ENCODE measurements at regions not wholly inside any gene's neighbourhood (a gene's known extent, or its start where the extent isn't known, plus 50 kb on each side); places are given as distances from the start of the nearest gene placed in this dataset.

DNA sequence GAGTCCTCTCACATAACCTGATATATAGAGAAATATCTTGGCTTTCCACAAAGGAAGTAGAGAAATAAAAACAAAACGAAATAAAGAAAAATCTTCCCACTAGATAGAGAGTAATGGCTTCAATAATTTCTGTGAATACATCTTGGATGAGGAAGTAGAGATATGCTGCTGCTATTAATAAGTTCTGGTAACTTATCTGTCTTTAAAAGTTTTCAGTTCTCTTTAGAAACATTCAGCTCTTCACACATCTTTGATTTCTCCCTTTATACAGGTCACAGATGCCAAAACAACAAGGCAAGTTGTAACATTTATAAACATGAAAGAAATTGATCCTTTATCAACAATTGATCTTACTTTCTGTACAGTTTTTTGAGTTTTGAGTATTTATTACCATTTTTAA lies 615.8 kb downstream of the TRAM1L1 start:
- Mint-ChIP-seq H3K9me3 (ENCODE audit: unreplicated experiment) (no peaks in the 10 kb centered on the region), H3K27me3 (ENCODE audit: insufficient read depth, unreplicated experiment) (peaks cover 65% of the 10 kb centered on the region), H3K36me3 (ENCODE audit: insufficient read depth, unreplicated experiment) (no peaks in the 10 kb centered on the region), H3K4me1 (ENCODE audit: insufficient read depth, unreplicated experiment) (no peaks in the 10 kb centered on the region), H3K27ac (ENCODE audit: low read depth, unreplicated experiment) (no peak overlapping the region), H3K4me3 (ENCODE audit: unreplicated experiment) (no peak overlapping the region)
- ChIA-PET POLR2A (no interaction called here), CTCF (no interaction called here)
- TF ChIP-seq, protein P1, sequence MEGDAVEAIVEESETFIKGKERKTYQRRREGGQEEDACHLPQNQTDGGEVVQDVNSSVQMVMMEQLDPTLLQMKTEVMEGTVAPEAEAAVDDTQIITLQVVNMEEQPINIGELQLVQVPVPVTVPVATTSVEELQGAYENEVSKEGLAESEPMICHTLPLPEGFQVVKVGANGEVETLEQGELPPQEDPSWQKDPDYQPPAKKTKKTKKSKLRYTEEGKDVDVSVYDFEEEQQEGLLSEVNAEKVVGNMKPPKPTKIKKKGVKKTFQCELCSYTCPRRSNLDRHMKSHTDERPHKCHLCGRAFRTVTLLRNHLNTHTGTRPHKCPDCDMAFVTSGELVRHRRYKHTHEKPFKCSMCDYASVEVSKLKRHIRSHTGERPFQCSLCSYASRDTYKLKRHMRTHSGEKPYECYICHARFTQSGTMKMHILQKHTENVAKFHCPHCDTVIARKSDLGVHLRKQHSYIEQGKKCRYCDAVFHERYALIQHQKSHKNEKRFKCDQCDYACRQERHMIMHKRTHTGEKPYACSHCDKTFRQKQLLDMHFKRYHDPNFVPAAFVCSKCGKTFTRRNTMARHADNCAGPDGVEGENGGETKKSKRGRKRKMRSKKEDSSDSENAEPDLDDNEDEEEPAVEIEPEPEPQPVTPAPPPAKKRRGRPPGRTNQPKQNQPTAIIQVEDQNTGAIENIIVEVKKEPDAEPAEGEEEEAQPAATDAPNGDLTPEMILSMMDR (IDR thresholded peaks at IDR 0.05; ENCODE audit: unreplicated experiment) = no peak
- intact Hi-C loops (cut with micrococcal nuclease) = no loop called here
- no peak for DNase-seq (ENCODE audit: unreplicated experiment)
- no TSS peak for BruUV-seq (replicated peaks)

DNA sequence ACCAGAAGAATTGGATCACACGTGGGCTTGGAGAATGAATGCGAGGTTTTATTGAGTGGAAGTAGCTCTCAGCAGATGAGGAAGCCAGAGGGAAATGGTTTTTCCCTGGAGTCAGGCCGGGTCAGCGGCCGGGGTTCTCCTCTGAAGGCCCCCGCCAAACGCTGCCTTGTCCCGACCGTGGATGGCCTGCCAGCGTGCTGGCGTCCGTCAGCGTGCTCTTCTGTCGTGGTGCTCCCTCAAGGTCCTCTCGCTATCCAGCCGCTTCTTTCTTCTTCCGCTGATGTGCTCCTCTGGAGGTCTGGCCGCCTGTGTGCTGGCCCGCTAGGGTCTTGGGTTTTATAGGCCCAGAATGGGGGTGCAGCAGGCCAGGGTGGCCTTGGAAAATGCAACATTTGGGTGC lies 632.2 kb downstream of the TRAM1L1 start:
- Mint-ChIP-seq H3K4me1 (ENCODE audit: insufficient read depth, unreplicated experiment) (no peaks in the 10 kb centered on the region), H3K27me3 (ENCODE audit: insufficient read depth, unreplicated experiment) (peaks cover 18% of the 10 kb centered on the region), H3K4me3 (ENCODE audit: unreplicated experiment) (no peak overlapping the region), H3K9me3 (ENCODE audit: unreplicated experiment) (no peaks in the 10 kb centered on the region), H3K27ac (ENCODE audit: low read depth, unreplicated experiment) (no peak overlapping the region), H3K36me3 (ENCODE audit: insufficient read depth, unreplicated experiment) (no peaks in the 10 kb centered on the region)
- TF ChIP-seq, protein P1 (IDR thresholded peaks at IDR 0.05; ENCODE audit: unreplicated experiment) = no peak
- BruUV-seq (replicated peaks) = no TSS peak
- DNase-seq (ENCODE audit: unreplicated experiment) = no peak
- CTCF ChIA-PET = no interaction called here
- POLR2A ChIA-PET = interaction anchor here (0.7 kb wide), 1 partner anchor 22 kb away, joined by 3 read pairs; no protein-coding TSS in a partner anchor
- intact Hi-C loops (cut with micrococcal nuclease) = no loop called here

DNA sequence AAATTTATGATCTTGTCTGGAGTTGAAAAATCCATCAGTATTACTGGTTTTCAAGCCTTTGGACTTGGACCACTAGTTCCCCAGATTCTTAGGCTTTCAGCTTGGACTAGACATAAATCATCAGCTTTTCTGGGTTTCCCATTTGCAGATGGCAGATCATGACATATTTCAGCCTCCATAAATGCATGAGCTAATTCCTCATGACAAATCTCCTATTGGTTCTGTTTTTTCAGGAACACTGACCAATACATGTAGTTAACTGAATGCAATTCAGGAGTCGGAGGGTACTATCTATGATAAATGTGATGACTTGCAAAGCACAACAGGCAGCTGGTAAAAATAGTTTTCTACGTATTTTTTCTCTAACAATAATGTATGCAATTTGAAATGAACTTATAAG lies 635.6 kb downstream of the TRAM1L1 start:
- ChIA-PET CTCF (no interaction called here), POLR2A (interaction anchor here (0.8 kb wide), 1 partner anchor 9 kb away, joined by 3 read pairs; no protein-coding TSS in a partner anchor)
- no peak for DNase-seq (ENCODE audit: unreplicated experiment)
- TF ChIP-seq, protein P1 (IDR thresholded peaks at IDR 0.05; ENCODE audit: unreplicated experiment) = no peak
- Mint-ChIP-seq H3K9me3 (ENCODE audit: unreplicated experiment) (no peaks in the 10 kb centered on the region), H3K27me3 (ENCODE audit: insufficient read depth, unreplicated experiment) (no peaks in the 10 kb centered on the region), H3K4me3 (ENCODE audit: unreplicated experiment) (no peak overlapping the region), H3K36me3 (ENCODE audit: insufficient read depth, unreplicated experiment) (no peaks in the 10 kb centered on the region), H3K4me1 (ENCODE audit: insufficient read depth, unreplicated experiment) (no peaks in the 10 kb centered on the region), H3K27ac (ENCODE audit: low read depth, unreplicated experiment) (no peak overlapping the region)
- BruUV-seq (replicated peaks) = no TSS peak
- intact Hi-C loops (cut with micrococcal nuclease) = loop anchor here (2.0 kb wide), 1 partner anchor 91 kb away; no protein-coding TSS in a partner anchor

DNA sequence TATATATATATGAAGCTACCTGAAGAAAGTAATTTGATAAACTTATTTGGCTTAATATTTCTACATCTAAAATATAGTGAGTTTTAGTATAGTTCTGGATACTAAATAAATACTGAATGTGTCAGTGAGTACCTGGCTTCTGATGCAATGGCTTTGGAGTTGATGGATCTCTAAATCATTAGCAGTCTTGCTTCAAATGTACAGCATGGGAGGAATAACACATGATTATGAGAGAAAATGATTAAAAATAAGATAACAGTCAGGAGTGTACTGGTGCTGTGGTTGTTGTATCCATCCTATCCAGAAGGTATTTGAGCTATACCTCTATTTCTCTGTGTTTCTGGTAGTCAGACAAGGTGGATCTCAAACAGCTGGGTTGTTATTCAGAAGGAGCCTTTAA lies 641.3 kb downstream of the TRAM1L1 start:
- BruUV-seq (replicated peaks) = no TSS peak
- Mint-ChIP-seq H3K36me3 (ENCODE audit: insufficient read depth, unreplicated experiment) (no peaks in the 10 kb centered on the region), H3K4me1 (ENCODE audit: insufficient read depth, unreplicated experiment) (no peaks in the 10 kb centered on the region), H3K27ac (ENCODE audit: low read depth, unreplicated experiment) (no peak overlapping the region), H3K27me3 (ENCODE audit: insufficient read depth, unreplicated experiment) (no peaks in the 10 kb centered on the region), H3K9me3 (ENCODE audit: unreplicated experiment) (no peaks in the 10 kb centered on the region), H3K4me3 (ENCODE audit: unreplicated experiment) (no peak overlapping the region)
- ChIA-PET POLR2A (no interaction called here), CTCF (no interaction called here)
- no peak for DNase-seq (ENCODE audit: unreplicated experiment)
- intact Hi-C loops (cut with micrococcal nuclease) = no loop called here
- TF ChIP-seq, protein P1 (IDR thresholded peaks at IDR 0.05; ENCODE audit: unreplicated experiment) = no peak
